DND-41 (cell line): ENCODE measurements at regions not wholly inside any gene's neighbourhood (a gene's known extent, or its start where the extent isn't known, plus 50 kb on each side); places are given as distances from the start of the nearest gene placed in this dataset.

ENCODE experiments used
- ATAC-seq: fragments of 200-7000 bp; cut with Tn5 transposase; 3 replicates; pipeline ENCODE4 v1.9.1; 2021; ENCODE audit warnings: low read depth; ENCODE audit not compliant: insufficient read depth
- DNase-seq: peaks from one replicate; pipeline ENCODE4 v3.0.0-alpha.2; 2020
- H2AFZ ChIP-seq: 2 replicates; pipeline ENCODE4 v1.6.0; 2012; ENCODE audit warnings: low read depth, low read length
- H3K27ac ChIP-seq: 2 replicates; pipeline ENCODE4 v1.5.1; 2012; ENCODE audit warnings: low read length, inconsistent platforms
- H3K27me3 ChIP-seq: fragments of 200-600 bp; sonication (generic); 2 replicates; pipeline ENCODE4 v1.6.0; 2012; ENCODE audit warnings: low read length, mild to moderate bottlenecking, inconsistent platforms; ENCODE audit not compliant: insufficient read depth, poor library complexity
- H3K36me3 ChIP-seq: 2 replicates; pipeline ENCODE4 v1.5.1; 2012; ENCODE audit warnings: low read length, inconsistent platforms; ENCODE audit not compliant: insufficient read depth
- H3K4me1 ChIP-seq: 2 replicates; pipeline ENCODE4 v1.5.1; 2012; ENCODE audit warnings: mild to moderate bottlenecking, low read length; ENCODE audit not compliant: insufficient read depth
- H3K4me2 ChIP-seq: 2 replicates; pipeline ENCODE4 v1.6.0; 2012; ENCODE audit warnings: mild to moderate bottlenecking, moderate library complexity, low read length, inconsistent platforms; ENCODE audit not compliant: insufficient read depth
- H3K4me3 ChIP-seq, 2 experiments: fragments of 200-600 bp in 1 of 2; shearing (Covaris generic) in 1 of 2; 2 replicates each; pipeline ENCODE4 v1.5.1; 2012 to 2016; ENCODE audit warnings: inconsistent platforms in 2 of 2, low read length in 2 of 2, mild to moderate bottlenecking in 2 of 2, low read depth in 1 of 2, moderate library complexity in 1 of 2
- H3K79me2 ChIP-seq: 2 replicates; pipeline ENCODE4 v1.6.0; 2012; ENCODE audit warnings: low read length, inconsistent platforms; ENCODE audit not compliant: insufficient read depth
- H3K9ac ChIP-seq: 2 replicates; pipeline ENCODE4 v1.6.0; 2012; ENCODE audit warnings: low read depth, mild to moderate bottlenecking, inconsistent platforms, low read length, moderate library complexity
- H3K9me3 ChIP-seq: 2 replicates; pipeline ENCODE4 v1.5.1; 2012; ENCODE audit warnings: low read length, moderate library complexity, mild to moderate bottlenecking, inconsistent platforms; ENCODE audit not compliant: insufficient read depth, severe bottlenecking
- H4K20me1 ChIP-seq: 2 replicates; pipeline ENCODE4 v1.6.0; 2012; ENCODE audit warnings: low read length; ENCODE audit not compliant: insufficient read depth
- CTCF ChIP-seq: IDR thresholded peaks from 2 replicates; pipeline ENCODE4 v1.5.1; 2012; ENCODE audit warnings: borderline replicate concordance, low read length, moderate library complexity, mild to moderate bottlenecking; ENCODE audit not compliant: poor library complexity, severe bottlenecking; ENCODE audit errors: extremely low read depth
- EZH2 ChIP-seq: IDR thresholded peaks from 3 replicates; pipeline ENCODE4 v1.6.1; 2012; ENCODE audit warnings: borderline replicate concordance, low read depth, mild to moderate bottlenecking, moderate library complexity, low read length, inconsistent platforms; ENCODE audit not compliant: severe bottlenecking

- Histone ChIP-seq H3K9ac (no peak overlapping the region), H2AFZ (no peak overlapping the region), H3K79me2 (no peaks in the 10 kb centered on the region), H3K4me2 (no peak overlapping the region), H3K9me3 (no peaks in the 10 kb centered on the region), H3K27me3 (no peaks in the 10 kb centered on the region), H4K20me1 (no peaks in the 10 kb centered on the region), H3K36me3 (no peaks in the 10 kb centered on the region), H3K4me1 (no peaks in the 10 kb centered on the region), H3K4me3 (no peak overlapping the region), H3K27ac (no peak overlapping the region)
- DNase-seq (no peak), ATAC-seq (no peak)
- no peak for TF ChIP-seq CTCF
- no peak for TF ChIP-seq EZH2
Observed at GRCh38 chr4:28117084-28117682, 1256.5 kb downstream of the STIM2 start.

- Histone ChIP-seq H3K4me1 (no peaks in the 10 kb centered on the region), H3K79me2 (no peaks in the 10 kb centered on the region), H3K27ac (no peak overlapping the region), H3K27me3 (no peaks in the 10 kb centered on the region), H3K9ac (no peak overlapping the region), H3K4me2 (no peak overlapping the region), H2AFZ (no peak overlapping the region), H3K4me3 (no peak overlapping the region), H3K9me3 (no peaks in the 10 kb centered on the region), H4K20me1 (no peaks in the 10 kb centered on the region), H3K36me3 (no peaks in the 10 kb centered on the region)
- no peak for ATAC-seq
- no peak for DNase-seq
- TF ChIP-seq EZH2 (no peak), CTCF (no peak)
Observed at GRCh38 chr4:28146191-28146590, 1285.5 kb downstream of the STIM2 start.

GRCh38 chr4:28148221-28148620, 1287.6 kb downstream of the STIM2 start:
- H3K9me3 ChIP-seq, result no peaks in the 10 kb centered on the region
- H3K27ac ChIP-seq, result no peak overlapping the region
- DNase-seq, result no peak
- ATAC-seq, result no peak
- no peaks in the 10 kb centered on the region for H3K27me3 ChIP-seq
- no peaks in the 10 kb centered on the region for H3K4me1 ChIP-seq
- H3K9ac ChIP-seq, result no peak overlapping the region
- H3K4me2 ChIP-seq, result no peak overlapping the region
- no peak overlapping the region for H3K4me3 ChIP-seq
- no peaks in the 10 kb centered on the region for H3K79me2 ChIP-seq
- H4K20me1 ChIP-seq, result no peaks in the 10 kb centered on the region
- H2AFZ ChIP-seq, result no peak overlapping the region
- H3K36me3 ChIP-seq, result no peaks in the 10 kb centered on the region
- TF ChIP-seq CTCF (no peak), EZH2 (no peak)

- Histone ChIP-seq H3K9ac (no peak overlapping the region), H3K27ac (no peak overlapping the region), H3K36me3 (no peaks in the 10 kb centered on the region), H3K27me3 (no peaks in the 10 kb centered on the region), H4K20me1 (no peaks in the 10 kb centered on the region), H3K4me1 (no peaks in the 10 kb centered on the region), H3K9me3 (no peaks in the 10 kb centered on the region), H3K79me2 (no peaks in the 10 kb centered on the region), H2AFZ (no peak overlapping the region), H3K4me3 (no peak overlapping the region), H3K4me2 (no peak overlapping the region)
- no peak for TF ChIP-seq CTCF
- no peak for TF ChIP-seq EZH2
- no peak for DNase-seq
- ATAC-seq, result no peak
Observed at GRCh38 chr4:28149762-28150161, 1289.1 kb downstream of the STIM2 start.
